HG02884 (cell line): ENCODE measurements at regions not wholly inside any gene's neighbourhood (a gene's known extent, or its start where the extent isn't known, plus 50 kb on each side); places are given as distances from the start of the nearest gene placed in this dataset.

ENCODE experiments used
- ATAC-seq: cut with Tn5 transposase; IDR thresholded peaks from one replicate; pipeline ENCODE4 v1.9.1; 2021; ENCODE audit warnings: mild to moderate bottlenecking, moderate library complexity; ENCODE audit not compliant: unreplicated experiment

DNA sequence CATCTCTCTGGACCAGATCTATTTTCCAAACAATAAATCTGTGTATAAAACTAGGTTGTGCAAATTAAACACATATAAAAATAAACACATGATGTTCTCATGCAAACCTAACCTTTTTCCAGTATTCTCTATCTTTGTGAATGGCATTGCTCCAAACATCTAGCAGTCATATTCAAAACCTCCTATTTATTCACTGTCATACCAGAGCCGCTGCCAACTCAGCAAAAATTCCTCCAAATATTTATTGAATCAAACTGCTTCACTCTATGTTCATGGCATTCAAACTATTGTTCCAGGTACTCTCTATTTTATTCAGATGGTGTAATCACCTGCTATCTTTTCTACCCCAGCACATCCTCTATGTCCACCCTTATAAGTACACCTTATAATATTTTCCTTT is 652.1 kb upstream of the RIOK2 start:
- ATAC-seq: no peak

DNA sequence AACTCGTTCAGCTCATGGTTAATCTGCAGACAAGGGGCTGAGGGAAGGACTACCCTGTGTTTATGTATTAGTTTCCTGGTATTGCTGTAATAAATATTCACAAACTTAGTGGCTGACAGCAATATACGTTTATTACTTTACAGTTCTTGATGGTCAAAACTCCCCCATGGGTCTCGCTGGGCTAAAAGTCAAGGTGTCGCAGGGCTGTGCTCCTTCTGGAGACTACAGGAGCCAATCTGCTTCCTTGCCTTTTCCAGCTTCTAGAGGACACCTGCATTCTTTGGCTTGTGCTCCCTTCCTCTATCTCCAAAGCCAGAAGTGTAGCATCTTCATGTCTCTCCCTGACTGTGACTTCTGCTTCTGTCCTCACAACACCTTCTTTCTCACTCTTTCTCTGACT is 653.8 kb upstream of the RIOK2 start:
- no peak for ATAC-seq

- ATAC-seq: peak; percentile 94
Observed at GRCh38 chr5:97838214-97838613, 655.2 kb upstream of the RIOK2 start.

GRCh38 chr5:97839341-97840086 is 656.5 kb upstream of the RIOK2 start:
- no peak for ATAC-seq

- no peak for ATAC-seq
Observed at GRCh38 chr5:97840643-97841042, 657.6 kb upstream of the RIOK2 start.

- no peak for ATAC-seq
Observed at GRCh38 chr5:97842687-97843086, 659.6 kb upstream of the RIOK2 start.

DNA sequence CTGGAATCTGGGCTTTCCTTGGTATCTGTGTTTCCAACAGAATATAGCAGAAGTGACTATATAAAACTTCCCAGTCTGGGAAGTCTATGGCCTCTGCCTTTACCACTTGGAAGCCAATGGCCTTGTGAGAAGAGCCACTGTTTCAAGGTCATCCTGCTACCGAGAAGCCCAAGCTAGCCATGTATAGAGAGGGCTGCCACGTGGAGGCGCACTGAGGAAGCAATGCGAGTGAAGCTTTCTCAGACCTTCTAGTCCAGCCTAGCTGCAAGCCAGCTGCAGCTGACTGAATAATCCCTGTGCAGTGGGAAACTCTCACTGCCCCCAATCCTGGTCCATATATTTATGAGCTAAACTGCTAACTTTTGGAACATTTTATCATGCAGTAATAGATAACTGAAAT is 661.8 kb upstream of the RIOK2 start:
- ATAC-seq: no peak

DNA sequence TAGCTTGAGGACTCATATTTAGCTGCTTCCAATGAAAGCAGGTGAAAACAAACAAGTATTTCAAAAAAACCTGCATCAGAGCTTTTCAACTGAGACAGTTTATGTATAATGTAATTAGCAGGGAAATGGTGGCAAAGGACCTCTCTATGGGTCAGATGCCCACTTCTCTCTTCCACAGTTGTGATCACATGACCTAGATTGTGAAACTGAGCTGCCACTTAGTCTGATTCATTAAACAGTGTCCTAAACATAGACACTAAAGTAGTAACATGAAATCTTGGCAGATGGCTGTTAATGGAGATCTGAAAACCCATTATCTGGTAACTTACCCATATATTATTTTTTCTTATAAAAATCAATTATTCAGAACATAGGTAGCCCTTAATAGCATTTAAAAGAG is 663.6 kb upstream of the RIOK2 start:
- ATAC-seq: no peak

- no peak for ATAC-seq
Observed at GRCh38 chr5:97847920-97848631, 665.0 kb upstream of the RIOK2 start.

GRCh38 chr5:97851036-97851435 is 668.0 kb upstream of the RIOK2 start:
- no peak for ATAC-seq

DNA sequence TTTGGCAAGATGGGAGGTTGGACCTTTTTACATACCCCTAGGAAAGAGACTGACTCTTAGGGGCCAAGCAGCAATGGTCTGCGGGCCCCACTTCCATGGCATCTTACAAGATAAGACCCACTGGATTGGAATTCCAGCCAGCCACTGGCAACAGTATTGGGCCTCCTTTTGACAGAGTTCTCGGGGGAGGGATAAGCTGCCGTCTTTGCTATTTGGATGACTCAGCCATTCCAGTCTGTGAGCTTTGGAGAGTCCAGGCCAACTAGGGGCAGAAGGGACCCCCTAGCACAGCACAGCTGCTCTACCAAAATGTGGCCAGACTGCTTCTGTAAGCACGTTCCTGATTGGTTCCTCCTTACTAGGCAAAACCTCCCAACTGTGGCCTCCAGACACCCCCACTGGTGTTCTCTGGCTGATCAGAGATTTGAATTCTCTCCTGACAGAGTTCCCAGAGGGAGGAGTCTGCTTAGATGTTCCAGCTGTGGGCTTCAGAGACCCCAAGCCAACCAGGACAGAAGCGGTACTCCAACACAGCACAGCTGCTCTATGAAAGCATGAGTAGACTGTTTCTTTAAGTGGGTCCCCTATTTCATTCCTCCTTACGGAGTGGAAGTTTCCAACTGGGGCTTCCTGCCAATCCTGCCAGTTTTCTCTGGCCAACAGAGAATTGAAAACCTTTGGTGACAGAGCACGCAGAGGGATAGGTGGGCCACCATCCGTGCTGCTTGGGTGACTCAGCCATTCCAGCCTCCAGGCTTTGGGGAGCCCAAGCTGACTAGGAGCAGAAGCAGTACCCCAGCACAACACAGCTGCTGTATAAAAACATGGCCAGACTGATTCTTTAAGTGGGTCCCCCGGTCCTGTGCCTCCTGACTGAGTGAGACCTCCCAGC is 672.1 kb upstream of the RIOK2 start:
- ATAC-seq: no peak

GRCh38 chr5:97874491-97874890 is 691.4 kb upstream of the RIOK2 start:
- no peak for ATAC-seq

GRCh38 chr5:97876272-97876671 is 693.2 kb upstream of the RIOK2 start:
- no peak for ATAC-seq

- no peak for ATAC-seq
Observed at GRCh38 chr5:97877588-97877987, 694.5 kb upstream of the RIOK2 start.

DNA sequence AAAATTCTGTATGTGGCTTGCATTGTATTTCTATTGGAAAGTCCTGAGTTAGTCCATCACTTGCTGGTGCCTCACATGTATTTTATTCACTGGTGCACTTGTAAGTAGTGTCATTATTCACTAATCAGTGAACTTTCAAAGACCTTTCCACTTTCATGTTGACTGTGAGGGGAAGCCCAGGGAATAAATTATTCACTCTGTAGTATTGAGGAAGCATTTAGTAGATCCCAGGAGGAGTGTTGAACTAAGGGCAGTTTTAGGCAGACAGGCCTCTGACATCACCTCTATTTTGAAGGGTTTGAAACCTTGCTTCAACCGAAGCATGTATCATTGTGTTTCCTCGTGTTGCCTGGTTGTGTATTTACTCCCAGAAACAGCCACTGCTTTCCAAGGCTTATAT is 705.4 kb upstream of the RIOK2 start:
- ATAC-seq: peak; percentile 97

GRCh38 chr5:97891971-97892370 is 708.9 kb upstream of the RIOK2 start:
- no peak for ATAC-seq

- no peak for ATAC-seq
Observed at GRCh38 chr5:97903742-97904141, 720.7 kb upstream of the RIOK2 start.

DNA sequence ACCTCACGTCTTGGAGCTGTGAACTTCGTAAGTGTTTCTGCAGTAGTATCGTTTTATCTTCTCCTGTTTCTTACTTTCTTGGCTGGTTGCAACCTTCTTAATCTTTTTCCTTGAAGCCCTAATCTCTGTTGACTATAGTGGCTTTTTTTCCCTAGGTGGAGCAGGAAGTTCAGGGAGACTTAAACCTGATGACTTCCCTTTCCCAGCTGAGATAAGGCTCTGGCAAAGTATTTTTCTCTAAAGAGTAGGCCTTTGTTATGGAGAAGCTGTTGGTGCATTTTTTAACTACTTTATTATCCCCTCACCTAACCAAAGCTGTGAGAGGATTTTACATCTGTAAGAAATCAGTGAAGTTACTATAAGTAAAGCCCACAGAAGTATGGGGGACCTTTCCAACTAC is 723.1 kb upstream of the RIOK2 start:
- ATAC-seq: no peak

- ATAC-seq: no peak
Observed at GRCh38 chr5:97907646-97908400, 724.8 kb upstream of the RIOK2 start.

GRCh38 chr5:97909541-97909940 is 726.5 kb upstream of the RIOK2 start:
- ATAC-seq: no peak

- ATAC-seq: no peak
Observed at GRCh38 chr5:97914483-97914882, 731.4 kb upstream of the RIOK2 start.
